Gastrocnemius medialis (tissue), 4 donors: ENCODE measurements at regions not wholly inside any gene's neighbourhood (a gene's known extent, or its start where the extent isn't known, plus 50 kb on each side); places are given as distances from the start of the nearest gene placed in this dataset.

Experiments
- ATAC-seq, 2 donors: fragments of 150-250 bp; one replicate each; pipeline ENCODE4 v1.9.1; 2016
- DNase-seq, 2 donors: peaks; one replicate each; pipeline ENCODE4 v3.0.0-alpha.2; 2019
- H3K27ac ChIP-seq, 4 donors: fragments of 200-600 bp; sonication (generic); 1 replicate in 1 of 4; 2 replicates in 3 of 4; pipeline ENCODE4 v1.5.1; 2016 to 2018; ENCODE audit warnings: mild to moderate bottlenecking in 2 of 4, moderate library complexity in 1 of 4
- H3K27me3 ChIP-seq, 3 donors: fragments of 200-600 bp; sonication (generic) in 2 of 3; 1 replicate in 1 of 3; 2 replicates in 2 of 3; pipeline versions ENCODE4 v1.5.1 to v1.6.0; 2016 to 2019; ENCODE audit warnings: mild to moderate bottlenecking in 1 of 3, moderate library complexity in 1 of 3
- H3K36me3 ChIP-seq, 2 donors: fragments of 200-600 bp; sonication (generic) in 1 of 2; one replicate each; pipeline ENCODE4 v1.5.1; 2017 to 2018
- H3K4me1 ChIP-seq, 2 donors: fragments of 200-600 bp; sonication (generic) in 1 of 2; one replicate each; pipeline ENCODE4 v1.5.1; 2016 to 2017; ENCODE audit warnings: mild to moderate bottlenecking in 2 of 2
- H3K4me3 ChIP-seq, 4 donors: fragments of 200-600 bp; sonication (generic) in 3 of 4; 1 replicate in 1 of 4; 2 replicates in 3 of 4; pipeline ENCODE4 v1.5.1; 2016 to 2019; ENCODE audit warnings: mild to moderate bottlenecking in 2 of 4
- H3K9me3 ChIP-seq, 3 donors: fragments of 200-600 bp; sonication (generic) in 2 of 3; 1 replicate in 1 of 3; 2 replicates in 2 of 3; pipeline ENCODE4 v1.5.1; 2016 to 2019
- POLR2A ChIP-seq, 2 donors: fragments of 450-650 bp; IDR thresholded peaks; one replicate each; pipeline ENCODE4 v1.6.1; 2017; ENCODE audit warnings: antibody characterized with exemption in 2 of 2, mild to moderate bottlenecking in 2 of 2, moderate library complexity in 2 of 2
- in situ Hi-C, 4 donors: fragments of 200-750 bp; cut with MboI; loops; one replicate each; pipeline versions ENCODE4 v1.15.0 to v1.8.0; 2017; ENCODE audit warnings: low sequenced_read_pairs in 4 of 4
- intact Hi-C: fragments of 100-400 bp; cut with DNase I; formaldehyde crosslinking; loops from one replicate; pipeline ENCODE4 v1.15.1; 2023; ENCODE audit warnings: low total_unique reads
- TF ChIP-seq, protein P1 (sequence below), 5 experiments: fragments of 450-650 bp in 3 of 5; fragments of 200-600 bp in 2 of 5; sonication (generic) in 2 of 5; IDR thresholded peaks in 4 of 5; conservative IDR thresholded peaks in 1 of 5; 1 replicate in 4 of 5; 2 replicates in 1 of 5; pipeline ENCODE4 v1.5.1; 2016 to 2019; ENCODE audit warnings: antibody characterized with exemption in 5 of 5, mild to moderate bottlenecking in 3 of 5, moderate library complexity in 3 of 5

DNA sequence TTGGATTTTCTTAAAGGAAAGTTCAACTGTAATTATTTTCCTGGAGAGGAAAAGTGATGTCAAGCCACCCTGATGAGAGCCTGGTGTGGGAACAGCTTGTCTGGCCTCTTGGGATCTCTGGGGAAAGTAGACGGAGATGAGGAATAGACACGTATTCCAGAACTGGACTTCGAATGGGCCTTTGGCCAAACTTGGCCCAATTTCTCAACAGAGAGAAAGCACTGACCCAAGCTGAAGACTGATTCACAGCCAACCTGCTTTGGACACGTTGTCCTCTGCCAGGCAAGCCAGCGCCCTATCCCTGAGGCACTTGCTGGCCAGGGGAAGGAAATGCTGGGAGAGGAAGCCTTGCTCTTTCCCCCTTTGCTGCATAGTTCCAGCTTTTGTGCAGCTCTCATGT is 70.8 kb upstream of the CTAGE1 start:
- intact Hi-C loops (no loop called here), in situ Hi-C loops (no loop called here)
- DNase-seq = peak; percentile 9 to 61
- TF ChIP-seq, protein P1, sequence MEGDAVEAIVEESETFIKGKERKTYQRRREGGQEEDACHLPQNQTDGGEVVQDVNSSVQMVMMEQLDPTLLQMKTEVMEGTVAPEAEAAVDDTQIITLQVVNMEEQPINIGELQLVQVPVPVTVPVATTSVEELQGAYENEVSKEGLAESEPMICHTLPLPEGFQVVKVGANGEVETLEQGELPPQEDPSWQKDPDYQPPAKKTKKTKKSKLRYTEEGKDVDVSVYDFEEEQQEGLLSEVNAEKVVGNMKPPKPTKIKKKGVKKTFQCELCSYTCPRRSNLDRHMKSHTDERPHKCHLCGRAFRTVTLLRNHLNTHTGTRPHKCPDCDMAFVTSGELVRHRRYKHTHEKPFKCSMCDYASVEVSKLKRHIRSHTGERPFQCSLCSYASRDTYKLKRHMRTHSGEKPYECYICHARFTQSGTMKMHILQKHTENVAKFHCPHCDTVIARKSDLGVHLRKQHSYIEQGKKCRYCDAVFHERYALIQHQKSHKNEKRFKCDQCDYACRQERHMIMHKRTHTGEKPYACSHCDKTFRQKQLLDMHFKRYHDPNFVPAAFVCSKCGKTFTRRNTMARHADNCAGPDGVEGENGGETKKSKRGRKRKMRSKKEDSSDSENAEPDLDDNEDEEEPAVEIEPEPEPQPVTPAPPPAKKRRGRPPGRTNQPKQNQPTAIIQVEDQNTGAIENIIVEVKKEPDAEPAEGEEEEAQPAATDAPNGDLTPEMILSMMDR (IDR thresholded peaks at IDR 0.05 in 4 of 5, conservative IDR thresholded peaks at IDR 0.05 in 1 of 5) = no peak
- no peak for TF ChIP-seq POLR2A (IDR thresholded peaks at IDR 0.05)
- Histone ChIP-seq H3K4me3 (no peak overlapping the region), H3K4me1 (no peaks in the 10 kb centered on the region), H3K27me3 (no peaks in the 10 kb centered on the region), H3K27ac (no peak overlapping the region), H3K9me3 (no peaks in the 10 kb centered on the region), H3K36me3 (no peaks in the 10 kb centered on the region)
- ATAC-seq = peak; percentile 60 to 71

DNA sequence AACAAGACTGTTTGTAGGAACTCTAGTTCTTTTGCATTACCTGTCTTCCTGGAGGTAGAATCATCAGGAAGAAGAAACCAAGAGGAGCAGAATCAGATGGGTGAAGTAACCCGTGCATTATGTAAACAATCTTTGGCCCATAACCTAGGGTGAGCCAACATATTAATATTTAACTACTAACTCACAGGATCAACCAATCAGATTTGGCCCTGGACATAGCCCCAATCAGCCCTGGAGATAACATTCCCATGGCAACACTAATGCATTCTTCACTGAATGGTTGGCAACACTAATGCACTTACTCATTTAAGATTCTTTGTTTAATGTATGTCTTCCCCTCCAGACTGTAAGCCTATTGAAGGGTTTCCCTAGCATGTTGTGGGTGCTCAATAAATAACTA is 72.0 kb upstream of the CTAGE1 start:
- DNase-seq (no peak), ATAC-seq (no peak)
- no peak for TF ChIP-seq POLR2A (IDR thresholded peaks at IDR 0.05)
- TF ChIP-seq, protein P1 (IDR thresholded peaks at IDR 0.05 in 4 of 5, conservative IDR thresholded peaks at IDR 0.05 in 1 of 5) = no peak
- Histone ChIP-seq H3K36me3 (no peaks in the 10 kb centered on the region), H3K4me1 (no peaks in the 10 kb centered on the region), H3K4me3 (no peak overlapping the region), H3K27ac (no peak overlapping the region), H3K27me3 (no peaks in the 10 kb centered on the region), H3K9me3 (no peaks in the 10 kb centered on the region)
- in situ Hi-C loops = no loop called here
- intact Hi-C loops = no loop called here

DNA sequence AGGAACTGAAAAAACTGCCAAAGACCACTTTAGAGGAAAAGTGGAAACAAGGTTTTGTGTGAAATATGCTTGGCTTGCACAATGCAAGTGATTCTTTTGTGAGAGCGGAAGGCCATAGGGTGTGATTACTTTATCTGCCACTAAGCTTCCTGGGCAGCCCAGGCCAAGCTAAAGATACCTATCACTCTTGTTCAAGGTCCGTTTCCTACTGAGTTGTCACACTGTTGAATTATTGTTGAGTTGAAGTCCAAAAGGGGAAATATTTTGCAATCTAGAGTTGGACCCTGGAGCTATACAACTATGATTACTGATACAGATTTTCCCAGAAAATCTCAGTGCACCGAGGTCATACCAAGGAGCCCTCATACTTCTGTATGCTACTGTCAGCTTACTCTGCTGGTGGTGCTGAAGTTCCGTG is 72.7 kb upstream of the CTAGE1 start:
- Histone ChIP-seq H3K27ac (no peak overlapping the region), H3K4me3 (no peak overlapping the region), H3K4me1 (no peaks in the 10 kb centered on the region), H3K36me3 (no peaks in the 10 kb centered on the region), H3K9me3 (no peaks in the 10 kb centered on the region), H3K27me3 (no peaks in the 10 kb centered on the region)
- in situ Hi-C loops (no loop called here), intact Hi-C loops (no loop called here)
- no peak for TF ChIP-seq POLR2A (IDR thresholded peaks at IDR 0.05)
- TF ChIP-seq, protein P1 (IDR thresholded peaks at IDR 0.05 in 4 of 5, conservative IDR thresholded peaks at IDR 0.05 in 1 of 5) = no peak
- no peak for ATAC-seq
- no peak for DNase-seq

DNA sequence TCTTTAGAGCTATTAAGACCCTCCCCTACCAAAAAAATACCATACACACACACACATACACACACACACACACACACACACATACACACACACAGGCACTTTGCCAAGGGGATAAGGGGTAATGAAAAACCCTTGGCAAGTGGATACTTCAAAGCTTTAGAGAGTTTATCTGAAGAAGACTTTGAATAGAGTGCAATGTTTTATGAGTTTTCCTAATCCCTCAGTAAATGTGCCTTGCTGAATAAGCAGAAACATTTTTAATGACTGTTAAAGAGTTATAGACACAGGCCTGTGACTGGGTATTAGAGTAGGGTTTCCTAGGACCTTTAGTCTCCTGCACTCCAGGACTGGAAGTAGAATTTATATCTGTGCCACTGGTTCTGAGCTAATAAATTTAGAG is 75.5 kb upstream of the CTAGE1 start:
- TF ChIP-seq, protein P1 (IDR thresholded peaks at IDR 0.05 in 4 of 5, conservative IDR thresholded peaks at IDR 0.05 in 1 of 5) = no peak
- no peak for TF ChIP-seq POLR2A (IDR thresholded peaks at IDR 0.05)
- H3K27ac ChIP-seq = no peak overlapping the region
- intact Hi-C loops = no loop called here

DNA sequence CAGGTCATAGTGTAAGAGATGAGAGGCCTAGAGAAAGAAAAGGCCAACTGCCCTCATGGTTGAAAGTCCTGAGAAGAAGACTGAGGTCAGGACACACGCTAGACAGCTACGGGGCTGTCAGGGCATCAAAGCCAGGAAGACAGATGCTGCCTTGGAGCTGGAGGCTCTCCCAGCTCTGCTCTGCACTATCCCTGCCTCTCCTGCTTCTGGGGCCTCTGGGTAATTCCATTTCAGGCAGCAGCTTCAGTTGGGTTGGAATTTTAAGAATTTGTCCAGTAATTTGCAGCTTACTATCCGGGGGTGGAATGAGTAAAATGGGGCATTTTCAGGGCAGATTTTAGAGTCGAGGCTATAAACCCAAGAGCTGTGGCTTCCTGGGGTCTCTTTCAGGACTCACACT is 76.2 kb upstream of the CTAGE1 start:
- Histone ChIP-seq H3K4me1 (no peaks in the 10 kb centered on the region), H3K27me3 (no peaks in the 10 kb centered on the region), H3K36me3 (no peaks in the 10 kb centered on the region), H3K27ac (no peak overlapping the region), H3K9me3 (no peaks in the 10 kb centered on the region), H3K4me3 (no peak overlapping the region)
- DNase-seq (no peak), ATAC-seq (no peak)
- intact Hi-C loops = no loop called here
- in situ Hi-C loops = no loop called here
- TF ChIP-seq, protein P1 (IDR thresholded peaks at IDR 0.05 in 4 of 5, conservative IDR thresholded peaks at IDR 0.05 in 1 of 5) = no peak
- no peak for TF ChIP-seq POLR2A (IDR thresholded peaks at IDR 0.05)

More for the DNA sequence above, 75.5 kb upstream of the CTAGE1 start:
- Histone ChIP-seq H3K4me3 (no peak overlapping the region), H3K36me3 (no peaks in the 10 kb centered on the region), H3K27me3 (no peaks in the 10 kb centered on the region), H3K4me1 (no peaks in the 10 kb centered on the region), H3K9me3 (no peaks in the 10 kb centered on the region)
- in situ Hi-C loops = no loop called here
- DNase-seq = no peak
- no peak for ATAC-seq
